ENCODE measurements at regions not wholly inside any gene's neighbourhood (a gene's known extent, or its start where the extent isn't known, plus 50 kb on each side); places are given as distances from the start of the nearest gene placed in this dataset.

GRCh38 chr3:127089486-127090145 is 103.3 kb upstream of the PRR23E start:
- DNase-seq (ENCODE audit: low read depth, low spot score) = peak; percentile 31

GRCh38 chr3:127090218-127091160 is 102.4 kb upstream of the PRR23E start:
- DNase-seq (ENCODE audit: low read depth, low spot score) = no peak

GRCh38 chr3:127091376-127091775 is 101.6 kb upstream of the PRR23E start:
- DNase-seq (ENCODE audit: low read depth, low spot score) = no peak

- no peak for DNase-seq (ENCODE audit: low read depth, low spot score)
Observed at GRCh38 chr3:127092368-127092767, 100.6 kb upstream of the PRR23E start.

GRCh38 chr3:127092776-127093175 is 100.2 kb upstream of the PRR23E start:
- peak; percentile 52 for DNase-seq (ENCODE audit: low read depth, low spot score)

- DNase-seq (ENCODE audit: low read depth, low spot score) = no peak
Observed at GRCh38 chr3:127093312-127093711, 99.6 kb upstream of the PRR23E start.

- no peak for DNase-seq (ENCODE audit: low read depth, low spot score)
Observed at GRCh38 chr3:127095774-127096173, 97.2 kb upstream of the PRR23E start.

- no peak for DNase-seq (ENCODE audit: low read depth, low spot score)
Observed at GRCh38 chr3:127096256-127097071, 96.5 kb upstream of the PRR23E start.

GRCh38 chr3:127097072-127097405 is 95.9 kb upstream of the PRR23E start:
- no peak for DNase-seq (ENCODE audit: low read depth, low spot score)

GRCh38 chr3:127097481-127097880 is 95.5 kb upstream of the PRR23E start:
- no peak for DNase-seq (ENCODE audit: low read depth, low spot score)

- no peak for DNase-seq (ENCODE audit: low read depth, low spot score)
Observed at GRCh38 chr3:127099982-127100381, 92.9 kb upstream of the PRR23E start.

- peak; percentile 62 for DNase-seq (ENCODE audit: low read depth, low spot score)
Observed at GRCh38 chr3:127100459-127101410, 92.2 kb upstream of the PRR23E start.

GRCh38 chr3:127101411-127102187 is 91.3 kb upstream of the PRR23E start:
- no peak for DNase-seq (ENCODE audit: low read depth, low spot score)

- no peak for DNase-seq (ENCODE audit: low read depth, low spot score)
Observed at GRCh38 chr3:127102188-127102520, 90.8 kb upstream of the PRR23E start.

- no peak for DNase-seq (ENCODE audit: low read depth, low spot score)
Observed at GRCh38 chr3:127102587-127102986, 90.3 kb upstream of the PRR23E start.

- peak; percentile 54 for DNase-seq (ENCODE audit: low read depth, low spot score)
Observed at GRCh38 chr3:127103080-127103479, 89.9 kb upstream of the PRR23E start.

- DNase-seq (ENCODE audit: low read depth, low spot score) = no peak
Observed at GRCh38 chr3:127104586-127104985, 88.3 kb upstream of the PRR23E start.

- no peak for DNase-seq (ENCODE audit: low read depth, low spot score)
Observed at GRCh38 chr3:127105587-127105986, 87.3 kb upstream of the PRR23E start.

- no peak for DNase-seq (ENCODE audit: low read depth, low spot score)
Observed at GRCh38 chr3:127106053-127106452, 86.9 kb upstream of the PRR23E start.

GRCh38 chr3:127106456-127106855 is 86.5 kb upstream of the PRR23E start:
- DNase-seq (ENCODE audit: low read depth, low spot score) = no peak

Measured in ELF-1 (cell line).